Spleen (tissue), 7 donors: ENCODE measurements at regions not wholly inside any gene's neighbourhood (a gene's known extent, or its start where the extent isn't known, plus 50 kb on each side); places are given as distances from the start of the nearest gene placed in this dataset.

ENCODE experiments used
- POLR2A ChIP-seq, 3 donors: fragments of 450-650 bp; IDR thresholded peaks; one replicate each; pipeline ENCODE4 v1.5.1; 2017; ENCODE audit warnings: antibody characterized with exemption in 3 of 3, mild to moderate bottlenecking in 1 of 3
- TF ChIP-seq, protein P1 (sequence below), 11 experiments: fragments of 200-600 bp in 7 of 11; fragments of 450-650 bp in 4 of 11; sonication (generic) in 4 of 11; IDR thresholded peaks in 8 of 11; conservative IDR thresholded peaks in 3 of 11; 1 replicate in 7 of 11; 2 replicates in 4 of 11; pipeline versions ENCODE4 v1.4.0 to v1.8.0; 2016 to 2021; ENCODE audit warnings: antibody characterized with exemption in 11 of 11, inconsistent platforms in 4 of 11, mild to moderate bottlenecking in 1 of 11
- donor health status: DM: no; HTN: no; CAD: no; lungs with moderate emphysema.
- donor health status: DM: no; HTN: no; CAD: no.
- donor health status: DM: no; HTN: no; CAD: no.

DNA sequence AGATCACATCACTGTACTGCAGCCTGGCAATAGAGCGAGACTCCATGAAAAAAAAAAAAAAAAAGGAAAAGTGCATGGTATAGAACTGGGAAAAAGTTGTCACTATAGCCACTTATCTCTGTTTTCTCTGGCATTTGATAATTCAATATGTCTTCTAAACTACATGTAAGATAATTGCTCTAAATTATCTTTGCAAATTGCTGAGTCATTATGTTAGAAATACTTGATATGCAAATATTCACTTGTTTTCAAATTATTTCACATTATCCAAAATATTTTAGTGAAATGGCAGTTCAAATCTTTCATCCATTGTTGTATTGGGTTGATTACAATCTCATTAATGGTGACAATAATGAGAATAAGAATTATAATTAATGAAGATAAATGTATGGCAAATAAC lies 1455.1 kb downstream of the KCNT2 start:
- TF ChIP-seq, protein P1, sequence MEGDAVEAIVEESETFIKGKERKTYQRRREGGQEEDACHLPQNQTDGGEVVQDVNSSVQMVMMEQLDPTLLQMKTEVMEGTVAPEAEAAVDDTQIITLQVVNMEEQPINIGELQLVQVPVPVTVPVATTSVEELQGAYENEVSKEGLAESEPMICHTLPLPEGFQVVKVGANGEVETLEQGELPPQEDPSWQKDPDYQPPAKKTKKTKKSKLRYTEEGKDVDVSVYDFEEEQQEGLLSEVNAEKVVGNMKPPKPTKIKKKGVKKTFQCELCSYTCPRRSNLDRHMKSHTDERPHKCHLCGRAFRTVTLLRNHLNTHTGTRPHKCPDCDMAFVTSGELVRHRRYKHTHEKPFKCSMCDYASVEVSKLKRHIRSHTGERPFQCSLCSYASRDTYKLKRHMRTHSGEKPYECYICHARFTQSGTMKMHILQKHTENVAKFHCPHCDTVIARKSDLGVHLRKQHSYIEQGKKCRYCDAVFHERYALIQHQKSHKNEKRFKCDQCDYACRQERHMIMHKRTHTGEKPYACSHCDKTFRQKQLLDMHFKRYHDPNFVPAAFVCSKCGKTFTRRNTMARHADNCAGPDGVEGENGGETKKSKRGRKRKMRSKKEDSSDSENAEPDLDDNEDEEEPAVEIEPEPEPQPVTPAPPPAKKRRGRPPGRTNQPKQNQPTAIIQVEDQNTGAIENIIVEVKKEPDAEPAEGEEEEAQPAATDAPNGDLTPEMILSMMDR (IDR thresholded peaks at IDR 0.05 in 8 of 11, conservative IDR thresholded peaks at IDR 0.05 in 3 of 11): no peak
- TF ChIP-seq POLR2A (IDR thresholded peaks at IDR 0.05): no peak
